Endothelial cell of umbilical vein (primary cell): ENCODE measurements at regions not wholly inside any gene's neighbourhood (a gene's known extent, or its start where the extent isn't known, plus 50 kb on each side); places are given as distances from the start of the nearest gene placed in this dataset.

Experiments
- BruUV-seq: library from RNA; stranded (reverse); fragments of 400-500 nt; replicated peaks from 2 replicates; lab custom pipeline; 2021; lab: Mats Ljungman, UMichigan
- CTCF ChIA-PET: fragments of 300-600, 350-600 bp; sonication (Branson Sonifier 250); formaldehyde crosslinking; loops from one replicate; lab custom pipeline; 2021; ENCODE audit warnings: antibody characterized with exemption, inconsistent platforms; lab: Charles Lee
- POLR2A ChIA-PET: fragments of 300-600, 350-600 bp; sonication (Branson Sonifier 250); formaldehyde crosslinking; loops from one replicate; lab custom pipeline; 2021; ENCODE audit warnings: antibody characterized with exemption, inconsistent platforms; lab: Charles Lee
- DNase-seq: peaks from one replicate; pipeline ENCODE4 v3.0.0-alpha.2; 2011; ENCODE audit warnings: low read depth, low spot score
- FAIRE-seq: peaks from 2 replicates; lab custom pipeline; 2011; peaks lifted over from hg19 to GRCh38; lab: Jason Lieb, UNC
- H2AFZ ChIP-seq: 2 replicates; pipeline ENCODE4 v1.6.0; 2012; ENCODE audit warnings: low read depth, low read length, control low read depth, inconsistent platforms
- H3K27ac ChIP-seq: 2 replicates; pipeline ENCODE4 v1.5.1; 2011; ENCODE audit warnings: low read depth, mild to moderate bottlenecking, control low read depth, low read length, moderate library complexity; ENCODE audit not compliant: insufficient read depth
- H3K27me3 ChIP-seq, 2 experiments: 2 replicates each; pipeline versions ENCODE4 v1.6.0 to v1.6.1; 2011; ENCODE audit warnings: low read length in 2 of 2, mixed read lengths in 1 of 2; ENCODE audit not compliant: control insufficient read depth in 2 of 2, insufficient read depth in 2 of 2
- H3K36me3 ChIP-seq, 2 experiments: 2 replicates in 1 of 2; 3 replicates in 1 of 2; pipeline ENCODE4 v1.5.1; 2011; ENCODE audit warnings: low read length in 2 of 2, mild to moderate bottlenecking in 1 of 2, moderate library complexity in 1 of 2; ENCODE audit not compliant: control insufficient read depth in 2 of 2, insufficient read depth in 2 of 2; ENCODE audit errors: extremely low read depth in 1 of 2
- H3K4me1 ChIP-seq: 3 replicates; pipeline ENCODE4 v1.5.1; 2011; ENCODE audit warnings: mild to moderate bottlenecking, low read length; ENCODE audit not compliant: control insufficient read depth, insufficient read depth; ENCODE audit errors: extremely low read depth
- H3K4me2 ChIP-seq: 2 replicates; pipeline ENCODE4 v1.6.1; 2011; ENCODE audit warnings: low read length, control low read depth, mixed read lengths; ENCODE audit not compliant: insufficient read depth
- H3K4me3 ChIP-seq, 3 experiments: fragments of 200-600 bp in 1 of 3; sonication (generic), shearing (Covaris generic) in 1 of 3; replicated peaks in 1 of 3; 2 replicates each; pipeline ENCODE4 v1.5.1; 2011 to 2016; ENCODE audit warnings: control low read depth in 3 of 3, low read length in 3 of 3, mild to moderate bottlenecking in 2 of 3, inconsistent platforms in 1 of 3, low read depth in 1 of 3, moderate library complexity in 1 of 3; ENCODE audit not compliant: insufficient read depth in 1 of 3
- H3K79me2 ChIP-seq: 2 replicates; pipeline ENCODE4 v1.6.0; 2012; ENCODE audit warnings: low read length, inconsistent platforms; ENCODE audit not compliant: control insufficient read depth, insufficient read depth
- H3K9ac ChIP-seq: replicated peaks from 2 replicates; pipeline ENCODE3; 2011; ENCODE audit warnings: low read length, control low read depth; ENCODE audit not compliant: insufficient read depth; ENCODE audit errors: extremely low read depth
- H3K9me1 ChIP-seq: replicated peaks from 3 replicates; pipeline ENCODE4 v1.6.0; 2011; ENCODE audit warnings: mild to moderate bottlenecking, low read length; ENCODE audit not compliant: control insufficient read depth, insufficient read depth; ENCODE audit errors: extremely low read depth
- H3K9me3 ChIP-seq: replicated peaks from 2 replicates; pipeline ENCODE4 v1.5.1; 2012; ENCODE audit warnings: low read length, inconsistent platforms; ENCODE audit not compliant: control insufficient read depth, insufficient read depth
- H4K20me1 ChIP-seq: replicated peaks from 2 replicates; pipeline ENCODE3; 2011; ENCODE audit warnings: mild to moderate bottlenecking, low read length; ENCODE audit not compliant: control insufficient read depth, insufficient read depth; ENCODE audit errors: extremely low read depth
- EZH2 ChIP-seq: IDR thresholded peaks from 2 replicates; pipeline ENCODE4 v1.6.1; 2012; ENCODE audit warnings: borderline replicate concordance, low read depth, mild to moderate bottlenecking, moderate library complexity, low read length, inconsistent platforms; ENCODE audit not compliant: severe bottlenecking
- FOS ChIP-seq: IDR thresholded peaks from 2 replicates; pipeline ENCODE4 v1.6.1; 2011; ENCODE audit warnings: mild to moderate bottlenecking, low read length, moderate library complexity, borderline replicate concordance; ENCODE audit not compliant: insufficient read depth
- GATA2 ChIP-seq: IDR thresholded peaks from 2 replicates; pipeline ENCODE4 v1.7.0; 2011; ENCODE audit warnings: low read depth, mild to moderate bottlenecking, moderate library complexity, mixed read lengths, low read length; ENCODE audit not compliant: insufficient read length, insufficient read depth
- JUN ChIP-seq: IDR thresholded peaks from 2 replicates; pipeline ENCODE4 v1.6.1; 2011; ENCODE audit warnings: borderline replicate concordance, low read depth; ENCODE audit not compliant: insufficient read length, insufficient read depth
- MYC ChIP-seq: IDR thresholded peaks from one replicate; pipeline ENCODE4 v1.6.1; 2011; ENCODE audit warnings: mild to moderate bottlenecking, low read depth, low read length
- POLR2A ChIP-seq: IDR thresholded peaks from 2 replicates; pipeline ENCODE4 v1.6.1; 2012; ENCODE audit warnings: low read depth, mild to moderate bottlenecking, control low read depth, low read length
- POLR2AphosphoS5 ChIP-seq: IDR thresholded peaks from 2 replicates; pipeline ENCODE4 v1.6.1; 2012; ENCODE audit warnings: low read depth, mild to moderate bottlenecking, control low read depth, low read length, moderate library complexity; ENCODE audit not compliant: insufficient read depth
- dilution Hi-C: fragments of 300-500 bp; cut with MboI; formaldehyde crosslinking; loops from one replicate; pipeline ENCODE4 v1.15.0; 2019; ENCODE audit warnings: low sequenced_read_pairs; ENCODE audit not compliant: extremely low pct_ligation_motif_present
- intact Hi-C: fragments of 100-400 bp; cut with micrococcal nuclease; formaldehyde crosslinking; loops from one replicate; pipeline ENCODE4 v1.10.0; 2022
- TF ChIP-seq, protein P1 (sequence below): IDR thresholded peaks from 2 replicates; pipeline ENCODE4 v1.6.1; 2011; ENCODE audit not compliant: insufficient read depth, insufficient read length
- TF ChIP-seq, protein P2 (sequence below), 2 donors: IDR thresholded peaks; 1 replicate in 1 of 2; 2 replicates in 1 of 2; pipeline ENCODE4 v1.5.1; 2011; ENCODE audit warnings: low read length in 2 of 2, mild to moderate bottlenecking in 2 of 2, moderate library complexity in 2 of 2, control low read depth in 1 of 2, inconsistent platforms in 1 of 2, low read depth in 1 of 2; ENCODE audit not compliant: insufficient read depth in 1 of 2; ENCODE audit errors: extremely low read depth in 1 of 2

GRCh38 chr14:53871951-53872350 lies 84.7 kb downstream of the BMP4 start:
- dilution Hi-C loops: no loop called here
- no peaks in the 10 kb centered on the region for H3K27me3 ChIP-seq
- no peak for TF ChIP-seq GATA2
- TF ChIP-seq FOS: no peak
- TF ChIP-seq, protein P1, sequence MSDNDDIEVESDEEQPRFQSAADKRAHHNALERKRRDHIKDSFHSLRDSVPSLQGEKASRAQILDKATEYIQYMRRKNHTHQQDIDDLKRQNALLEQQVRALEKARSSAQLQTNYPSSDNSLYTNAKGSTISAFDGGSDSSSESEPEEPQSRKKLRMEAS: no peak
- TF ChIP-seq MYC: no peak
- no peak for TF ChIP-seq POLR2A
- TF ChIP-seq, protein P2, sequence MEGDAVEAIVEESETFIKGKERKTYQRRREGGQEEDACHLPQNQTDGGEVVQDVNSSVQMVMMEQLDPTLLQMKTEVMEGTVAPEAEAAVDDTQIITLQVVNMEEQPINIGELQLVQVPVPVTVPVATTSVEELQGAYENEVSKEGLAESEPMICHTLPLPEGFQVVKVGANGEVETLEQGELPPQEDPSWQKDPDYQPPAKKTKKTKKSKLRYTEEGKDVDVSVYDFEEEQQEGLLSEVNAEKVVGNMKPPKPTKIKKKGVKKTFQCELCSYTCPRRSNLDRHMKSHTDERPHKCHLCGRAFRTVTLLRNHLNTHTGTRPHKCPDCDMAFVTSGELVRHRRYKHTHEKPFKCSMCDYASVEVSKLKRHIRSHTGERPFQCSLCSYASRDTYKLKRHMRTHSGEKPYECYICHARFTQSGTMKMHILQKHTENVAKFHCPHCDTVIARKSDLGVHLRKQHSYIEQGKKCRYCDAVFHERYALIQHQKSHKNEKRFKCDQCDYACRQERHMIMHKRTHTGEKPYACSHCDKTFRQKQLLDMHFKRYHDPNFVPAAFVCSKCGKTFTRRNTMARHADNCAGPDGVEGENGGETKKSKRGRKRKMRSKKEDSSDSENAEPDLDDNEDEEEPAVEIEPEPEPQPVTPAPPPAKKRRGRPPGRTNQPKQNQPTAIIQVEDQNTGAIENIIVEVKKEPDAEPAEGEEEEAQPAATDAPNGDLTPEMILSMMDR (IDR thresholded peaks at IDR 0.05; ENCODE audit: extremely low read depth in 1 of 2, insufficient read depth in 1 of 2, low read depth in 1 of 2, low read length in 2 of 2): no peak
- no peak for TF ChIP-seq POLR2AphosphoS5
- no peak for TF ChIP-seq JUN
- TF ChIP-seq EZH2: no peak
- no peaks in the 10 kb centered on the region for H3K9me3 ChIP-seq
- FAIRE-seq (no peak), DNase-seq (no peak)
- ChIA-PET POLR2A (no interaction called here), CTCF (interaction anchor here (1.2 kb wide), 1 partner anchor 9 kb away, joined by 4 read pairs; no protein-coding TSS in a partner anchor)
- no peak overlapping the region for H3K4me3 ChIP-seq
- intact Hi-C loops: no loop called here
- H4K20me1 ChIP-seq: no peaks in the 10 kb centered on the region
- no TSS peak for BruUV-seq
- H3K9ac ChIP-seq: no peak overlapping the region
- no peaks in the 10 kb centered on the region for H3K79me2 ChIP-seq
- no peaks in the 10 kb centered on the region for H3K36me3 ChIP-seq
- no peaks in the 10 kb centered on the region for H3K9me1 ChIP-seq
- H2AFZ ChIP-seq: no peak overlapping the region
- H3K27ac ChIP-seq: no peak overlapping the region
- no peak overlapping the region for H3K4me2 ChIP-seq
- H3K4me1 ChIP-seq: peaks cover 8% of the 10 kb centered on the region
